ENCODE measurements at regions not wholly inside any gene's neighbourhood (a gene's known extent, or its start where the extent isn't known, plus 50 kb on each side); places are given as distances from the start of the nearest gene placed in this dataset.
"Not testable (repeated sequence)": the region's sequence is repeated elsewhere in the genome, so short reads cannot be mapped to it uniquely, and the experiment has no call there.

DNA sequence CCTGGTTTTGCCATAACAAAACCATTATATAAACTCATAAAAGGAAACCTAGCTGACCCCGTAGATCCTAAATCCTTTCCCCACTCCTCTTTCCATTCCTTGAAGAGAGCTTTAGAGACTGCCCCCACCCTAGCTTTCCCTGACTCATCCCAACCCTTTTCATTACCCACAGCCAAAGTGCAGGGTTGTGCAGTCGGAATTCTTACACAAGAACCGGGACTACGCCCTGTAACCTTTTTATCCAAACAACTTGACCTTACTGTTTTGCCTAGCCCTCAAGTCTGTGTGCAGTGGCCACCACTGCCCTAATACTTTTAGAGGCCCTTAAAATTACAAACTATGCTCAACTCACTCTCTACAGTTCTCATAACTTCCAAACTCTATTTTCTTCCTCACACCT lies 116.0 kb upstream of the PTPN13 start:
- DNase-seq (ENCODE audit: low read depth in 2 of 2), result not testable (repeated sequence)

DNA sequence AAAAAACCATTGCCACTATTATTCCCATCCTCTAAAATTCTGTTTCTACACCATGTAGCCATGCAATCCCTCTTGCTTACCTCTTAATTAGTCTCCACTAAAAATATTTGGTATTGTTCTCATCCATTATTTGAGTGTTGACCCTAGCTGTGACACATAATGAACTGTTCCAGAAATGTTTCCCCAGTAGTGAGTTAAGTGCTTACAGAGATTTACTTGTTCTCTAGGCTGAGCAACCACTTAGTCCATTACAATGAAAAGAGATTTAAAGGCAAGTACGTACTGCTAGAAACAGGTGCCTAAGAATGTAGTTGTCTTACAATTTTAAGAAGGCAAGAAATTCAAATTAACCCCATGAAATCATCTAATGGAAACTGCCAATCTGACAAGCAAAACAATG lies 112.7 kb upstream of the PTPN13 start:
- DNase-seq (ENCODE audit: low read depth in 2 of 2), result no peak

DNA sequence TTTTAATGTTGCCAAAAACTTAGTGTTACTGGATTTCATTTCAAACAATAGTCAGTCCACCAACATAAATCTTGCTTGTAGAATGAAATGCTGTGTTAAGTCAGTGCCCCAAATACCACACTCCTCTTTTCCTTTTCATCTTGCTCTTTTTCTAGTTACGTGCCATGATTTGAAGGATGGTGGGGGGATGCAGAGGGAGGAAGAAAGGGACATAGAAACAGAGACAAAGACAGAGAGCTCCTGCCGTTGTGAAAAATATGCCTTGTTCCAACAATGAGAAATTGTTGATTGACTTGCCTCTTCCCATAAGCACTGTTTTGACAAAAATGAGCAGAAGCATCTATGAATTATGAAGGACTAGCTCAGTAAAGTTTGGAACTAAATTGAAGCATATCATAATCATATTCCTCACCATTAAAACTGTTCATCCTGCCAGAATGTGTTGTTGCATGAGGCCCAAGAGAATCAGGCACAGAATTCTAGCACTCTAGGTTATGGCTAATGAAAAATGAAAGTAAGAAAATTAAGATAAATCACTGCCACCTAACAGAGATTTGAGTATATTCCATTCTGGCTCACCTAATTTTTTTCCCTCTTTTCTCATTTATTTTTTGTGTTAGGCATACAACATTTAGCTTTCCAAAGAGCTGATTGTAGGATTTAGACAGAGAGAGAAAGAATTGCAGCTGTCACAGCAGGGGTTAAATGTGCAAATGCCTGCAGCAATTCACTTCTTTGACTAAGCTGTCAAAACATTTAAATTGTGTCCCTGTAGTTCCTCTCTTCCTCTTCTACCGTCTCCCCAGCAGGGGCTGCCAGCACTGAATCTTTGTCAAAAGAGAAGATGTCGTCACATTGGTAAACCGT lies 111.6 kb upstream of the PTPN13 start:
- peak in 1 of 2 experiments; percentile 9 for DNase-seq (ENCODE audit: low read depth in 2 of 2)

- DNase-seq (ENCODE audit: low read depth in 2 of 2), result no peak
Measured at GRCh38 chr4:86483173-86483490, 111.0 kb upstream of the PTPN13 start.

DNA sequence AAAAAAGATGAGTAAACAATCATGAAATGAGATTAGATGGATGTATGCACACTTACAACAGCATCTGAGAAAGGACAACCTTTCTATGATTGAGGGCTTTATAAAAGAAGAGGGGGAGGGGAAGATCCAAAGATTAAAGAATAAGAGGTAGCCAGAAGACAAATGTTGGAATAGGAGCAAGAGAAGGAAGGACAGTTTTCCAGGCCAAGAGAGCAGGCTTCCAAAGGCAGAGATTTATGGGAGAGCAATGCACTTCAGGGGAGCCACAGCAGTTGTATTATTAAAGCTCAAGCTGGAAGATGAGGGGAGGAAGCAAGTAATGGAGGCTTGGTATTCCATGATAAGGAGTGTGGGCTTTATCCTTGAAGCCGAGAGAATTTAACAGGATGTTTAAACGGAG lies 110.3 kb upstream of the PTPN13 start:
- DNase-seq (ENCODE audit: low read depth in 2 of 2), result no peak

DNA sequence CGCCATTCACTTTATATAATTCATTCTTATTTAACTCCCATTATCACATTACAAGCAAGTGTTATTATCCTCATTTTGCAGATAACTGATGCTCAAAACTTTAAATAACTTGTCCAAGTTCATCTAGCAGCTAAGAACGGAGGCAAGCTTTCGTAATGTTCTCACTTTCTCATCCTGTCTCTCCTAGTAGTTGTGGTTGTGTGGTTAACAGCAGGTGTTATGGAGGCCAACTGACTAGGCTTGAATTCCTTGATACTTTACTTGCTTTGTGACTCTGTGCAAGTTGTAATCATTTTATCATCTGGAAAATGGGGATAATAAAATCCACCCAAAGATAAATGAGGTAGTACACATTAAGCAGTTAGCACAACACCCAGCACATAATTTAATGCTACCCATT lies 109.9 kb upstream of the PTPN13 start:
- no peak for DNase-seq (ENCODE audit: low read depth in 2 of 2)

DNA sequence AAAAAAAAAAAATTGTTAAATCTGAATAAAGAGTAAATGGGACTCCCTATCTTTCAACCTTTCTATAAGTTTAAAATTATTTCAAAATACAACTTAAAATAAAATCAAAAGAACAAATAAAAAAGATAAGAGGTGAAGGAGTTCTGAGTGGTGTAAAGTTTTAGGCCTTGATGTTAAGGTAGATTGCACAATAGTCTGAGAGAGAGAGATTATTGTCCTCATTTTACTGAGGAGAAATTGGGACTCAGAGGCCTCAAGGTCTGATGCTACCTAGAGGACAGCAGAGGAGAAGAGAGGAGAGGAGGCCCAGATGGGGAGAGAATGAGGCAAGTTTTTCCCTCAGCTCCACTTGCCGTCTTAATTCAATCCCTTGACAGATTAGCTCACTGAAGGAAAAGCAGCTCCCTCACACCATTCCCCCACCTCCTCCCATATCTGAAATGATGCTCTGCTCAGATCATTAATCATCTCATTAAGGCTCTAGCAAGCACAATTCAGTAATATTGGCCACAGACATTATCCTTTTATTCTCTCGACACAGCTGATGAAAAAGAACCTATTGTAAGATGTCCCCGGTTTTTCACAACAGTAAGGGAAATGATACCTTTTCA lies 106.3 kb upstream of the PTPN13 start:
- DNase-seq (ENCODE audit: low read depth in 2 of 2), result no peak

DNA sequence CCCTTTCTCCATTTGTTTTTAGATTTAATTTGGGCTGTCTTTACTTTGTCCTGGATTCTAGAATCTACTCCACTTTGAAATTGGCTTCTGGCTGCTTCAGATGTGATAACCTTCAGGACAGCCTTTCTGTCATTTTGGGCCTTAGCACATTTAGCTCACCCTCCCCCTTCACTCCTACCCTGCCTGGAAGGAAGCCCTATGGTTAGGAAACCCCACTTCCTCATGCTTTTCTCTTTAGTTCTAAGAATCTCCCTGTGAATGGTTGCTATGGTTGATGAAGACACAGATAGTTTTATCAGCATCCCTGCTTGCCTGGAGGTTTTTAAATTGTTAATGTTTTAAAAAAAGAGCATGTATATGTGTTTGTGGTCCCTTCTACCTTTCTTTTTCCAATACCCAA lies 100.7 kb upstream of the PTPN13 start:
- DNase-seq (ENCODE audit: low read depth in 2 of 2), result peak in 1 of 2 experiments; percentile 13

- DNase-seq (ENCODE audit: low read depth in 2 of 2), result peak; percentile 81
Measured at GRCh38 chr4:86496094-86497080, 97.7 kb upstream of the PTPN13 start.

GRCh38 chr4:86497131-86497530 lies 97.0 kb upstream of the PTPN13 start:
- DNase-seq (ENCODE audit: low read depth in 2 of 2), result no peak

DNA sequence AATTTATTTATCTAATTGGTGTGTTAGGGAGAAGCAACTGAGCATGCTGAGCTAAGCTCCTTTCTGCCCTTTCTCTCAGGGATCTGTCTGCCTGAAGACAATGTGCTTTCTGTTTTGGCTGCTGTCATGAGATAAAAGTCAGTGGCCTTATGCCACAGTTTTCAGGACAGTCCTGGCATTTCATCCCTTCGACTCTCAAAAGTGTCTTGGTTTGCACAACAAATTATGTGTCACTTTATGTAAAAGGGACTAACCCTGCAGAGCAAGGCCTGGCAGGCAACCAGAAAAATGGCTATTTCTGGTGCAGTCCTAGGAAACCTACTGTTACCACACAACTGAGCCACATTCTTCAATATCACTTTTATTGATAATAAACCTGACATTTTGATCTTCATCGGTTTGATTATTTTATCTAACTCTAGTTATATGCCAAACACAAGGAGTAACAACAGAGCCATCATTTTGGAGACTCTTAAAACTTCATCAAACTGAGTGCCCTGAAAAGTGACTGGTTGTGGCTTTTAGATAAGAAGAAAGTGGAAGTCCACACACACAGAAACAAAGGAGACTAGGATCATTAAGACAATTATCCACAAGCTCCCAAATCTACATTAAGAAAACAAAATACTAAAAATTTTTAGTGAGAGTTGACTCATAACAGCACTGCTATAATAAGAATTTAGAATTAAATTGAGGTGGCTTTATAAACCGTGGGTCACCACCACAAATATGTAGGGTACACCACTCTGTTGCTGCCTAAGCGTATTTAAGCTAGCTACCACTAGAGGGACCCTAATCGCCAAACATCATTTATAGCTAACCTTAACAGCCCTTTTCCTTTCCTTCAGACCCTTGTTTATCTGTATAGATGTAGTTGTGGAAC lies 95.9 kb upstream of the PTPN13 start:
- peak in 1 of 2 experiments; percentile 51 for DNase-seq (ENCODE audit: low read depth in 2 of 2)

- DNase-seq (ENCODE audit: low read depth in 2 of 2), result no peak
Measured at GRCh38 chr4:86498863-86499166, 95.3 kb upstream of the PTPN13 start.

GRCh38 chr4:86500527-86500926 lies 93.6 kb upstream of the PTPN13 start:
- no peak for DNase-seq (ENCODE audit: low read depth in 2 of 2)

DNA sequence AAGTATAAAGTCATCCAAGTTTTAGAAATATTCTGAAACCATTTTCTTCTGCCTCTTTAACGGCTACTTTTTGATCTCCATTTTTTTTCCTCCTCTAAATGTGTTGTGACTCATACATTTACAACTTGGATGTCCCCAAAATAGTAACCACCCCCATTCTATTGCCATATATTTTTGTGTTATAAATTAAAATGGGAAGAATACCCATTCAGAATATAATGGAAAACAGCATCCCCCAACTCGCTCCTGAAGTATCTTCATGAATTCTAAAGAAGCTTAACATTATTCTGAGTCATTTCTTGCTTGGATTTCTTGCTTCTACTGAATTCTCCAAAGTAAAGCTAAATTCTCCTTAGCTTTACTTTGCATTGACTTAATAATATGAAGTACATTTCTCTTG lies 92.0 kb upstream of the PTPN13 start:
- DNase-seq (ENCODE audit: low read depth in 2 of 2), result no peak

DNA sequence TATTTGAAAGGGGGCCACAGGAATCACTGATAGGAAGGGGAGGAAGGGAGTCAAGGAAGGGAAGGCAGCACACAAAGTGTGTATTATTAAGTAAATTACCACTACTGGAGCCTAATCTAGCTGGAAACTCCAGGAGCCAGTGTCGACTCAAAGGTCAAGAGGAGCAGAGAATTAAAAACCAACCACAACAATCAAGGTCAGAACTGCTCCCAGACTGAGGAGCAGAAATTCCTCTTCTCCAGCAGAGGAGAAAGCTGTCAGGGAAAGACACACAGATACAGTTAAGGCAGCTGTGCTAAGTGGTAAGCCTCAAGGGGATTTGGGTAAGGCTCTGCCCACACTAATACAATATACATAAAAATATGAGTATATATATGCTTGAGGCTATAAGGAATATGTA lies 87.5 kb upstream of the PTPN13 start:
- DNase-seq (ENCODE audit: low read depth in 2 of 2), result no peak

- peak; percentile 86 to 89 for DNase-seq (ENCODE audit: low read depth in 2 of 2)
Measured at GRCh38 chr4:86508436-86508835, 85.7 kb upstream of the PTPN13 start.

GRCh38 chr4:86511590-86511989 lies 82.5 kb upstream of the PTPN13 start:
- no peak for DNase-seq (ENCODE audit: low read depth in 2 of 2)

DNA sequence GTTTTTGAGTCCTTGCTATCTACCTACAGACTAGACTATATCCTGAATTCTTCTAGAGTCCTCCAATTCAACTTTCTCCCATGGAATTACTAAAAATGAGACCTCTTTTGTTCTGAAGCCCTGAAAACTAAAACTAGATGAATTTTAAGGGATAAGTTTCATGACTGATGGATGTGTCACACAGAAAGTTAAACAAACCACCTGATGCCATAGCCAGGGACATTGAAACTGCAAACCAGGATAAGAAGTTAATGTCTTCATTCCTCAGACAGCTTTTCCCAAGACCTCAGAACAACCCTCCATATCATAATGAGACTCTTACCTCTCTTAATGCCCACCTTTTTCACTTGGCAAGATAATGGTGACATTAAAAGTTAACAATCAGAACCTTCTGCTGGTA lies 81.5 kb upstream of the PTPN13 start:
- DNase-seq (ENCODE audit: low read depth in 2 of 2), result no peak

- DNase-seq (ENCODE audit: low read depth in 2 of 2), result not testable (repeated sequence)
Measured at GRCh38 chr4:86515963-86516362, 78.2 kb upstream of the PTPN13 start.

GRCh38 chr4:86521373-86521969 lies 72.6 kb upstream of the PTPN13 start:
- no peak for DNase-seq (ENCODE audit: low read depth in 2 of 2)

DNA sequence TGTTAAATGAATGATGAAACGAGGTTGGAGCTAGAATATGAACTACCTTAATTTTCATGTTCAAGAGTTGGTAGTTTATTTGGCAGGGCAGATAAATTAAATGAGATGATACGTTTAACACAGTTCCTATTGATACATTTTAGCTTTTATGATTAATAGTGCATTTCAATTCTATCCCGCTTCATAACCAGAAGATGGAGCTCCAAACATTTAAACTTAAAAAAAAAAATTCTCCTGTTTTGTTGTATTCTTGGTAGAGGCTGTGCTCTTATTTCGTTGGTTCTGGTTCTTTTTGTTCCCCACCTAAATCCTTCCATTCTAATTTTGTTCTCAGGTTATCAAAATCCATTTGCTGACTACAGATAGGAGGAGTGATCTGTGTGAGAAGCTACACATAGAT lies 71.8 kb upstream of the PTPN13 start:
- DNase-seq (ENCODE audit: low read depth in 2 of 2), result no peak
